ENCODE measurements at regions not wholly inside any gene's neighbourhood (a gene's known extent, or its start where the extent isn't known, plus 50 kb on each side); places are given as distances from the start of the nearest gene placed in this dataset.

GRCh38 chr18:29406996-29407395 lies 1230.1 kb upstream of the CDH2 start:
- no peak for TF ChIP-seq CTCF (IDR thresholded peaks at IDR 0.05)
- TF ChIP-seq EZH2phosphoT487 (IDR thresholded peaks at IDR 0.05): no peak
